Loucy (cell line): ENCODE measurements at regions not wholly inside any gene's neighbourhood (a gene's known extent, or its start where the extent isn't known, plus 50 kb on each side); places are given as distances from the start of the nearest gene placed in this dataset.

Source experiments
- CTCF ChIP-seq: fragments of 200-600 bp; sonication (generic); conservative IDR thresholded peaks from 2 replicates; pipeline ENCODE4 v1.5.1; 2014; ENCODE audit warnings: mild to moderate bottlenecking, antibody characterized with exemption, low read length
- EZH2phosphoT487 ChIP-seq: fragments of 200-600 bp; IDR thresholded peaks from 2 replicates; pipeline ENCODE4 v1.6.1; 2018; ENCODE audit warnings: antibody characterized with exemption, mild to moderate bottlenecking, moderate library complexity, borderline replicate concordance

GRCh38 chr4:82201303-82201702 lies 172.5 kb downstream of the HNRNPD start:
- TF ChIP-seq CTCF (no peak), EZH2phosphoT487 (no peak)
